Astrocyte (in vitro differentiated cells and primary cell): ENCODE measurements at regions not wholly inside any gene's neighbourhood (a gene's known extent, or its start where the extent isn't known, plus 50 kb on each side); places are given as distances from the start of the nearest gene placed in this dataset.

Source experiments
- DNase-seq: peaks from one replicate; pipeline ENCODE4 v3.0.0-alpha.2; 2010; ENCODE audit warnings: low read depth
- FAIRE-seq: peaks from 2 replicates; lab custom pipeline; 2011; peaks lifted over from hg19 to GRCh38; lab: Jason Lieb, UNC
- H2AFZ ChIP-seq: 2 replicates; pipeline ENCODE4 v1.6.0; 2012; ENCODE audit warnings: low read depth, low read length, inconsistent platforms
- H3K27ac ChIP-seq: 2 replicates; pipeline ENCODE4 v1.5.1; 2011; ENCODE audit warnings: low read depth, low read length, inconsistent platforms
- H3K27me3 ChIP-seq: 2 replicates; pipeline ENCODE4 v1.6.0; 2011; ENCODE audit warnings: low read length, inconsistent platforms; ENCODE audit not compliant: insufficient read depth
- H3K36me3 ChIP-seq: 2 replicates; pipeline ENCODE4 v1.5.1; 2011; ENCODE audit warnings: low read length, inconsistent platforms; ENCODE audit not compliant: insufficient read depth
- H3K4me1 ChIP-seq: 2 replicates; pipeline ENCODE4 v1.5.1; 2011; ENCODE audit warnings: low read length, inconsistent platforms; ENCODE audit not compliant: insufficient read depth
- H3K4me2 ChIP-seq: 2 replicates; pipeline ENCODE4 v1.6.0; 2012; ENCODE audit warnings: low read length, inconsistent platforms
- H3K4me3 ChIP-seq: 2 replicates; pipeline ENCODE4 v1.5.1; 2011; ENCODE audit warnings: low read depth, mild to moderate bottlenecking, low read length, inconsistent platforms; ENCODE audit not compliant: insufficient read depth
- H3K79me2 ChIP-seq: 2 replicates; pipeline ENCODE4 v1.6.0; 2012; ENCODE audit warnings: mild to moderate bottlenecking, low read length, inconsistent platforms; ENCODE audit not compliant: insufficient read depth
- H3K9ac ChIP-seq: 2 replicates; pipeline ENCODE4 v1.6.0; 2012; ENCODE audit warnings: mild to moderate bottlenecking, low read length, inconsistent platforms
- H3K9me3 ChIP-seq: 2 replicates; pipeline ENCODE4 v1.5.1; 2012; ENCODE audit warnings: low read depth, mild to moderate bottlenecking, low read length, inconsistent platforms; ENCODE audit not compliant: insufficient read depth
- H4K20me1 ChIP-seq: 2 replicates; pipeline ENCODE4 v1.6.0; 2012; ENCODE audit warnings: low read length, inconsistent platforms; ENCODE audit not compliant: insufficient read depth
- H3K27ac Mint-ChIP-seq: one replicate; pipeline ENCODE4 v1.8.0; 2021; ENCODE audit warnings: mild to moderate bottlenecking, mixed read lengths; ENCODE audit not compliant: unreplicated experiment
- H3K27me3 Mint-ChIP-seq: one replicate; pipeline ENCODE4 v1.8.0; 2021; ENCODE audit warnings: low read depth, mixed read lengths; ENCODE audit not compliant: unreplicated experiment
- H3K36me3 Mint-ChIP-seq: one replicate; pipeline ENCODE4 v1.8.0; 2021; ENCODE audit warnings: low read depth, mixed read lengths; ENCODE audit not compliant: unreplicated experiment
- H3K4me1 Mint-ChIP-seq: one replicate; pipeline ENCODE4 v1.8.0; 2021; ENCODE audit warnings: low read depth, mixed read lengths; ENCODE audit not compliant: unreplicated experiment
- H3K4me3 Mint-ChIP-seq: one replicate; pipeline ENCODE4 v1.8.0; 2021; ENCODE audit warnings: mild to moderate bottlenecking, moderate library complexity, mixed read lengths; ENCODE audit not compliant: unreplicated experiment
- H3K9me3 Mint-ChIP-seq: one replicate; pipeline ENCODE4 v1.8.0; 2021; ENCODE audit warnings: mild to moderate bottlenecking, mixed read lengths; ENCODE audit not compliant: unreplicated experiment
- EZH2 ChIP-seq: IDR thresholded peaks from 2 replicates; pipeline ENCODE4 v1.6.1; 2012; ENCODE audit warnings: mild to moderate bottlenecking, low read length, inconsistent platforms; ENCODE audit not compliant: insufficient read depth
- TF ChIP-seq, protein P1 (sequence below): IDR thresholded peaks from 2 replicates; pipeline ENCODE4 v1.5.1; 2011; ENCODE audit warnings: low read depth, mild to moderate bottlenecking, inconsistent platforms, low read length, moderate library complexity; ENCODE audit not compliant: insufficient read depth

- no peak overlapping the region for H3K27ac ChIP-seq
- no peaks in the 10 kb centered on the region for H3K27me3 ChIP-seq
- Mint-ChIP-seq H3K27me3 (no peaks in the 10 kb centered on the region), H3K27ac (no peak overlapping the region), H3K36me3 (no peaks in the 10 kb centered on the region), H3K4me1 (no peaks in the 10 kb centered on the region), H3K9me3 (peaks cover 6% of the 10 kb centered on the region), H3K4me3 (no peak overlapping the region)
- no peak overlapping the region for H3K4me3 ChIP-seq
- peaks cover 16% of the 10 kb centered on the region for H3K4me1 ChIP-seq
- H3K9ac ChIP-seq: no peak overlapping the region
- H2AFZ ChIP-seq: no peak overlapping the region
- no peak overlapping the region for H3K4me2 ChIP-seq
- DNase-seq: no peak
- no peak for FAIRE-seq
- TF ChIP-seq EZH2: no peak
- TF ChIP-seq, protein P1, sequence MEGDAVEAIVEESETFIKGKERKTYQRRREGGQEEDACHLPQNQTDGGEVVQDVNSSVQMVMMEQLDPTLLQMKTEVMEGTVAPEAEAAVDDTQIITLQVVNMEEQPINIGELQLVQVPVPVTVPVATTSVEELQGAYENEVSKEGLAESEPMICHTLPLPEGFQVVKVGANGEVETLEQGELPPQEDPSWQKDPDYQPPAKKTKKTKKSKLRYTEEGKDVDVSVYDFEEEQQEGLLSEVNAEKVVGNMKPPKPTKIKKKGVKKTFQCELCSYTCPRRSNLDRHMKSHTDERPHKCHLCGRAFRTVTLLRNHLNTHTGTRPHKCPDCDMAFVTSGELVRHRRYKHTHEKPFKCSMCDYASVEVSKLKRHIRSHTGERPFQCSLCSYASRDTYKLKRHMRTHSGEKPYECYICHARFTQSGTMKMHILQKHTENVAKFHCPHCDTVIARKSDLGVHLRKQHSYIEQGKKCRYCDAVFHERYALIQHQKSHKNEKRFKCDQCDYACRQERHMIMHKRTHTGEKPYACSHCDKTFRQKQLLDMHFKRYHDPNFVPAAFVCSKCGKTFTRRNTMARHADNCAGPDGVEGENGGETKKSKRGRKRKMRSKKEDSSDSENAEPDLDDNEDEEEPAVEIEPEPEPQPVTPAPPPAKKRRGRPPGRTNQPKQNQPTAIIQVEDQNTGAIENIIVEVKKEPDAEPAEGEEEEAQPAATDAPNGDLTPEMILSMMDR: no peak
- H3K79me2 ChIP-seq: no peaks in the 10 kb centered on the region
- no peaks in the 10 kb centered on the region for H3K9me3 ChIP-seq
- H3K36me3 ChIP-seq: no peaks in the 10 kb centered on the region
- H4K20me1 ChIP-seq: no peaks in the 10 kb centered on the region
These were observed 130.6 kb downstream of the TWIST2 start for GRCh38 chr2:238978497-238978896.

DNA sequence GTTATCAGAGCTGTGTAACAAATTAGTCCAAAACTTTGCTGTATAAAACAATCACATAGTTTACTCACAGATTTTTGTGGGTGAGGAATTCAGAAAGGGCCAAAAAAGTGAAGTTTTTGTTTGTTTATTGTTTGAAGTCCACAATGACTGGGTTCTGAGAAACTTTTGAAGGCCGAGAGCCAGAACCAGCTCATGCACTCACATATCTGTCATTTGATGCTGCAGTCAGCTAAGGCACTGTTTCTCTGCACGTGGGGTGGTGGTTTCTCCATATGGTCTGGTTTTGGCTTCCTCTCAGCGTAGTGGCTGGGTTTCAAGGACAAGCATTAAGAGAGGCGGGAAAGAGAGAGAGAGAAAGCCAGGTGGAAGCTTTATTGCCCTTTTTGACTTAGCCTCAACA, 131.8 kb downstream of the TWIST2 start:
- Mint-ChIP-seq H3K27me3 (no peaks in the 10 kb centered on the region), H3K9me3 (peaks cover 6% of the 10 kb centered on the region), H3K4me3 (no peak overlapping the region), H3K27ac (no peak overlapping the region), H3K36me3 (no peaks in the 10 kb centered on the region), H3K4me1 (no peaks in the 10 kb centered on the region)
- FAIRE-seq (no peak), DNase-seq (no peak)
- H3K27ac ChIP-seq: no peak overlapping the region
- H3K36me3 ChIP-seq: no peaks in the 10 kb centered on the region
- no peak overlapping the region for H3K4me3 ChIP-seq
- peaks cover 5% of the 10 kb centered on the region for H3K4me1 ChIP-seq
- H3K27me3 ChIP-seq: no peaks in the 10 kb centered on the region
- H3K9me3 ChIP-seq: no peaks in the 10 kb centered on the region
- H3K79me2 ChIP-seq: no peaks in the 10 kb centered on the region
- H4K20me1 ChIP-seq: no peaks in the 10 kb centered on the region
- H3K9ac ChIP-seq: no peak overlapping the region
- H3K4me2 ChIP-seq: no peak overlapping the region
- TF ChIP-seq, protein P1: no peak
- TF ChIP-seq EZH2: no peak
- H2AFZ ChIP-seq: no peak overlapping the region

GRCh38 chr2:238985041-238985729, 137.3 kb downstream of the TWIST2 start:
- Mint-ChIP-seq H3K9me3 (peaks cover 2% of the 10 kb centered on the region), H3K4me3 (no peak overlapping the region), H3K27ac (no peak overlapping the region), H3K36me3 (no peaks in the 10 kb centered on the region), H3K4me1 (no peaks in the 10 kb centered on the region), H3K27me3 (peaks cover 11% of the 10 kb centered on the region)
- no peak overlapping the region for H3K4me3 ChIP-seq
- H3K36me3 ChIP-seq: no peaks in the 10 kb centered on the region
- FAIRE-seq (no peak), DNase-seq (no peak)
- H3K9ac ChIP-seq: no peak overlapping the region
- H3K4me2 ChIP-seq: no peak overlapping the region
- TF ChIP-seq, protein P1: no peak
- no peak for TF ChIP-seq EZH2
- H3K9me3 ChIP-seq: no peaks in the 10 kb centered on the region
- no peaks in the 10 kb centered on the region for H4K20me1 ChIP-seq
- H3K4me1 ChIP-seq: no peaks in the 10 kb centered on the region
- no peaks in the 10 kb centered on the region for H3K27me3 ChIP-seq
- H2AFZ ChIP-seq: no peak overlapping the region
- no peak overlapping the region for H3K27ac ChIP-seq
- H3K79me2 ChIP-seq: no peaks in the 10 kb centered on the region
